WTC11 (cell line): ENCODE measurements at regions not wholly inside any gene's neighbourhood (a gene's known extent, or its start where the extent isn't known, plus 50 kb on each side); places are given as distances from the start of the nearest gene placed in this dataset.
A peak's percentile ranks its signal among the peaks of the same experiment; 100 is the strongest.

ENCODE experiments used
- ATAC-seq: fragments of 200-7000 bp; cut with Tn5 transposase; 2 replicates; pipeline ENCODE4 v1.10.0; 2021; ENCODE audit warnings: mild to moderate bottlenecking, moderate library complexity
- CTCF ChIA-PET: fragments of 300-600 bp; sonication (Branson Sonifier 250); formaldehyde crosslinking; loops from one replicate; lab custom pipeline; 2021; ENCODE audit warnings: antibody characterized with exemption; lab: Charles Lee
- POLR2A ChIA-PET: fragments of 350-600 bp; sonication (Branson Sonifier 250); formaldehyde crosslinking; loops from one replicate; lab custom pipeline; 2021; ENCODE audit warnings: antibody characterized with exemption; lab: Charles Lee
- DNase-seq: peaks from one replicate; pipeline ENCODE4 v3.0.0; 2021; ENCODE audit warnings: low spot score
- H3K27ac Mint-ChIP-seq: 2 replicates; pipeline ENCODE4 v1.8.0; 2021; ENCODE audit warnings: mixed read lengths
- H3K27me3 Mint-ChIP-seq: 2 replicates; pipeline ENCODE4 v1.8.0; 2021; ENCODE audit warnings: low read depth, mild to moderate bottlenecking, moderate library complexity, mixed read lengths
- H3K36me3 Mint-ChIP-seq: 2 replicates; pipeline ENCODE4 v1.8.0; 2021; ENCODE audit warnings: mixed read lengths
- H3K4me1 Mint-ChIP-seq: 2 replicates; pipeline ENCODE4 v1.8.0; 2022; ENCODE audit warnings: mixed read lengths
- H3K4me3 Mint-ChIP-seq: 2 replicates; pipeline ENCODE4 v1.8.0; 2021; ENCODE audit warnings: mild to moderate bottlenecking, moderate library complexity, mixed read lengths
- H3K9me3 Mint-ChIP-seq: 2 replicates; pipeline ENCODE4 v1.8.0; 2021; ENCODE audit warnings: mixed read lengths
- ATF6 ChIP-seq: sonication (generic); formaldehyde crosslinking; IDR thresholded peaks from 2 replicates; pipeline ENCODE4 v1.8.1; 2023; ENCODE audit warnings: mild to moderate bottlenecking, missing genetic modification reagents
- CREM ChIP-seq: sonication (generic); formaldehyde crosslinking; IDR thresholded peaks from 2 replicates; pipeline ENCODE4 v1.8.1; 2022; ENCODE audit warnings: mild to moderate bottlenecking, missing genetic modification reagents, moderate library complexity
- ELF4 ChIP-seq: sonication (generic); formaldehyde crosslinking; IDR thresholded peaks from 2 replicates; pipeline ENCODE4 v1.8.1; 2022; ENCODE audit warnings: low read depth, mild to moderate bottlenecking, moderate library complexity, missing genetic modification reagents
- GRHL2 ChIP-seq: fragments of 250-450 bp; sonication (Bioruptor Pico); IDR thresholded peaks from 2 replicates; pipeline ENCODE4 v1.8.0; 2022; ENCODE audit warnings: mild to moderate bottlenecking, moderate library complexity; ENCODE audit not compliant: insufficient replicate concordance, severe bottlenecking
- IRF1 ChIP-seq: sonication (generic); formaldehyde crosslinking; IDR thresholded peaks from 2 replicates; pipeline ENCODE4 v1.8.0; 2023; ENCODE audit warnings: missing genetic modification reagents
- IRF2 ChIP-seq: sonication (generic); formaldehyde crosslinking; IDR thresholded peaks from 2 replicates; pipeline ENCODE4 v1.8.0; 2022; ENCODE audit warnings: low read depth, missing genetic modification reagents, borderline replicate concordance
- JUN ChIP-seq: sonication (generic); formaldehyde crosslinking; IDR thresholded peaks from 2 replicates; pipeline ENCODE4 v1.8.0; 2023; ENCODE audit warnings: mild to moderate bottlenecking, missing genetic modification reagents
- MAX ChIP-seq: sonication (generic); formaldehyde crosslinking; IDR thresholded peaks from 2 replicates; pipeline ENCODE4 v1.8.0; 2022; ENCODE audit warnings: mild to moderate bottlenecking, missing genetic modification reagents
- MXD4 ChIP-seq: fragments of 250-450 bp; sonication (Bioruptor Pico); IDR thresholded peaks from 2 replicates; pipeline ENCODE4 v1.8.0; 2021; ENCODE audit warnings: mild to moderate bottlenecking, moderate library complexity, borderline replicate concordance
- NFYB ChIP-seq: sonication (generic); formaldehyde crosslinking; conservative IDR thresholded peaks from 2 replicates; pipeline ENCODE4 v1.8.0; 2022; ENCODE audit warnings: low read depth, missing genetic modification reagents
- SP1 ChIP-seq: sonication (generic); formaldehyde crosslinking; conservative IDR thresholded peaks from 2 replicates; pipeline ENCODE4 v1.8.1; 2022; ENCODE audit warnings: missing genetic modification reagents
- TEAD4 ChIP-seq: sonication (generic); formaldehyde crosslinking; IDR thresholded peaks from 2 replicates; pipeline ENCODE4 v1.8.0; 2022; ENCODE audit warnings: mild to moderate bottlenecking, missing genetic modification reagents
- ZNF263 ChIP-seq: sonication (generic); formaldehyde crosslinking; IDR thresholded peaks from 2 replicates; pipeline ENCODE4 v1.8.1; 2022; ENCODE audit warnings: low read depth, mild to moderate bottlenecking, moderate library complexity, missing genetic modification reagents
- ZNF396 ChIP-seq: fragments of 250-450 bp; sonication (Bioruptor Pico); IDR thresholded peaks from 2 replicates; pipeline ENCODE4 v1.8.0; 2021; ENCODE audit warnings: mild to moderate bottlenecking, moderate library complexity, borderline replicate concordance
- ZNF425 ChIP-seq: fragments of 250-450 bp; sonication (Bioruptor Pico); conservative IDR thresholded peaks from 2 replicates; pipeline ENCODE4 v1.9.0; 2021; ENCODE audit warnings: mild to moderate bottlenecking
- ZNF671 ChIP-seq: fragments of 250-450 bp; sonication (Bioruptor Pico); IDR thresholded peaks from 2 replicates; pipeline ENCODE4 v1.8.0; 2021; ENCODE audit warnings: mild to moderate bottlenecking
- TF ChIP-seq, protein P1 (sequence below): sonication (generic); formaldehyde crosslinking; IDR thresholded peaks from 2 replicates; pipeline ENCODE4 v1.8.0; 2022; ENCODE audit warnings: missing genetic modification reagents
- TF ChIP-seq, protein P2 (sequence below): fragments of 250-450 bp; sonication (Bioruptor Pico); IDR thresholded peaks from 2 replicates; pipeline ENCODE4 v2.1.2; 2022; ENCODE audit warnings: mild to moderate bottlenecking, moderate library complexity

DNA sequence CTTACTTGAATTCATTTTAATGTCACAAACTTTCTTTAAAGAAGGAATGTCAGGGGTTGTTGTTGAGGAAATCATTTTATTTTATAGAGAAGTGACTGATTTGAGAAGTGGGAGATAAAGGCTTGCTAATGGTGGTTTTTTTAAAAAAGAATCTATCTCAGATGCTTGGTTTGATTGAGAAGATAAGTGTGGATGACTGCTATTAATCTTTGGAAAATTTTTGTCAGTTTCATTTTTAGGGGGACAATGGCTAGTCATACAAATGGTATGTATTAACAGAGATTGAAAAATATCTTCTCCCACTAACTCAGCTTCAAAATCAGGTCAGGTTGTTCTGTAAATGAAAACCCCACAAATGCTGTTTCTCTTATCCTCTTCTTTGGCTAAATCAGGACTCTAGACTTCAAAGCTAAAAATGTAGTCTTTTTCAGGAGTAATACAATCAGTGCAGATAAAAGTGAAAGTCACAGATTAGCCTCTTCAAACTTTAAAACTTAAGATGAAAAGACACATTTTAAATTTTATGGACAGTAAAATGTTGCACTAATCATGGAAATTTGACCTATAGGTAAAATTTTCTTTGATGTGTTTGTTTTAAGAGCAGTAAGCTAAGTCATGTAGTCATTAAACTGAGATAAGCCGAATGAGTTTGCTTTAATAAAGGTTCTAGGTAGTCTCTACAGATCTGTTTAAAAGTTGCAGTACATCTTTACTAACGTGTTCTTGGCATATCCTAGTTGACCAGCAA lies 674.2 kb upstream of the VRK2 start (continued):
- TF ChIP-seq, protein P1, sequence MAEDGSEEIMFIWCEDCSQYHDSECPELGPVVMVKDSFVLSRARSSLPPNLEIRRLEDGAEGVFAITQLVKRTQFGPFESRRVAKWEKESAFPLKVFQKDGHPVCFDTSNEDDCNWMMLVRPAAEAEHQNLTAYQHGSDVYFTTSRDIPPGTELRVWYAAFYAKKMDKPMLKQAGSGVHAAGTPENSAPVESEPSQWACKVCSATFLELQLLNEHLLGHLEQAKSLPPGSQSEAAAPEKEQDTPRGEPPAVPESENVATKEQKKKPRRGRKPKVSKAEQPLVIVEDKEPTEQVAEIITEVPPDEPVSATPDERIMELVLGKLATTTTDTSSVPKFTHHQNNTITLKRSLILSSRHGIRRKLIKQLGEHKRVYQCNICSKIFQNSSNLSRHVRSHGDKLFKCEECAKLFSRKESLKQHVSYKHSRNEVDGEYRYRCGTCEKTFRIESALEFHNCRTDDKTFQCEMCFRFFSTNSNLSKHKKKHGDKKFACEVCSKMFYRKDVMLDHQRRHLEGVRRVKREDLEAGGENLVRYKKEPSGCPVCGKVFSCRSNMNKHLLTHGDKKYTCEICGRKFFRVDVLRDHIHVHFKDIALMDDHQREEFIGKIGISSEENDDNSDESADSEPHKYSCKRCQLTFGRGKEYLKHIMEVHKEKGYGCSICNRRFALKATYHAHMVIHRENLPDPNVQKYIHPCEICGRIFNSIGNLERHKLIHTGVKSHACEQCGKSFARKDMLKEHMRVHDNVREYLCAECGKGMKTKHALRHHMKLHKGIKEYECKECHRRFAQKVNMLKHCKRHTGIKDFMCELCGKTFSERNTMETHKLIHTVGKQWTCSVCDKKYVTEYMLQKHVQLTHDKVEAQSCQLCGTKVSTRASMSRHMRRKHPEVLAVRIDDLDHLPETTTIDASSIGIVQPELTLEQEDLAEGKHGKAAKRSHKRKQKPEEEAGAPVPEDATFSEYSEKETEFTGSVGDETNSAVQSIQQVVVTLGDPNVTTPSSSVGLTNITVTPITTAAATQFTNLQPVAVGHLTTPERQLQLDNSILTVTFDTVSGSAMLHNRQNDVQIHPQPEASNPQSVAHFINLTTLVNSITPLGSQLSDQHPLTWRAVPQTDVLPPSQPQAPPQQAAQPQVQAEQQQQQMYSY (CRISPR knock-in tag): no peak
- TF ChIP-seq GRHL2 (no peak), ELF4 (CRISPR knock-in tag) (no peak), ZNF671 (CRISPR knock-in tag) (no peak), MXD4 (CRISPR knock-in tag) (no peak), ZNF263 (CRISPR knock-in tag) (no peak), ZNF396 (CRISPR knock-in tag) (no peak)

DNA sequence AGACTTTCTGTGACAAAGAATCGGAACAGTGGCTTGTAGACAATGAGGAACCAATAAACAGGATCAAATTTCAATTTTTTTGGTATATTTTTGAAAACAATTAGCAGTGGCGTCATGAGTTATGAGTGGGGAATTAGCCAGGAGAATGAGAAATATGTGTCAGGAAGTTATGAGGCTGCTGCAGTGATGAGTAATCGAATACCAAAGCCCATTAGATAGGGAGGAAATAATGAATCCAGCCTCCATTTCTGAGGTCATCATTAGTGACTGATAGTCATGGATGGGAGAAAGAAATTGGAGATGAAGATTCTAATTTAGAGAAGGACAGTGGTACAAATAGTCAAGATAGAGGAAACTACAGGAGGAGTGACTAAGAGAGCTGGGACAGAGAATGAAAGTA lies 673.1 kb upstream of the VRK2 start:
- no peaks in the 10 kb centered on the region for H3K36me3 Mint-ChIP-seq
- H3K27me3 Mint-ChIP-seq: no peaks in the 10 kb centered on the region
- POLR2A ChIA-PET: no interaction called here
- no peaks in the 10 kb centered on the region for H3K4me1 Mint-ChIP-seq
- H3K27ac Mint-ChIP-seq: no peak overlapping the region
- 0 out of 2 replicates have a peak, but pooled peaks cover 3% of the 10 kb centered on the region for H3K9me3 Mint-ChIP-seq
- ATAC-seq (no peak), DNase-seq (no peak)
- CTCF ChIA-PET: no interaction called here
- TF ChIP-seq IRF1: no peak
- TF ChIP-seq CREM: no peak
- TF ChIP-seq IRF2 (CRISPR knock-in tag): no peak
- TF ChIP-seq MAX (CRISPR knock-in tag): no peak
- no peak for TF ChIP-seq TEAD4 (CRISPR knock-in tag)
- TF ChIP-seq, protein P2, sequence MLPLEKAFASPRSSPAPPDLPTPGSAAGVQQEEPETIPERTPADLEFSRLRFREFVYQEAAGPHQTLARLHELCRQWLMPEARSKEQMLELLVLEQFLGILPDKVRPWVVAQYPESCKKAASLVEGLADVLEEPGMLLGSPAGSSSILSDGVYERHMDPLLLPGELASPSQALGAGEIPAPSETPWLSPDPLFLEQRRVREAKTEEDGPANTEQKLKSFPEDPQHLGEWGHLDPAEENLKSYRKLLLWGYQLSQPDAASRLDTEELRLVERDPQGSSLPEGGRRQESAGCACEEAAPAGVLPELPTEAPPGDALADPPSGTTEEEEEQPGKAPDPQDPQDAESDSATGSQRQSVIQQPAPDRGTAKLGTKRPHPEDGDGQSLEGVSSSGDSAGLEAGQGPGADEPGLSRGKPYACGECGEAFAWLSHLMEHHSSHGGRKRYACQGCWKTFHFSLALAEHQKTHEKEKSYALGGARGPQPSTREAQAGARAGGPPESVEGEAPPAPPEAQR (CRISPR knock-in tag): no peak
- TF ChIP-seq ATF6 (CRISPR knock-in tag): no peak
- TF ChIP-seq SP1 (CRISPR knock-in tag): no peak
- no peak for TF ChIP-seq JUN
- H3K4me3 Mint-ChIP-seq: no peak overlapping the region

- Mint-ChIP-seq H3K27me3 (no peaks in the 10 kb centered on the region), H3K4me1 (no peaks in the 10 kb centered on the region), H3K9me3 (no peaks in the 10 kb centered on the region), H3K4me3 (no peak overlapping the region), H3K36me3 (no peaks in the 10 kb centered on the region), H3K27ac (no peak overlapping the region)
- peak; percentile 77 for ATAC-seq
- TF ChIP-seq ZNF425 (CRISPR knock-in tag): no peak
- no peak for TF ChIP-seq NFYB (CRISPR knock-in tag)
- DNase-seq: no peak
- ChIA-PET CTCF (interaction anchor here (0.7 kb wide), 1 partner anchor 79 kb away, joined by 3 read pairs; no protein-coding TSS in a partner anchor), POLR2A (no interaction called here)
These were observed 669.6 kb upstream of the VRK2 start for GRCh38 chr2:57376985-57377384.
